ENCODE measurements at regions not wholly inside any gene's neighbourhood (a gene's known extent, or its start where the extent isn't known, plus 50 kb on each side); places are given as distances from the start of the nearest gene placed in this dataset.

DNA sequence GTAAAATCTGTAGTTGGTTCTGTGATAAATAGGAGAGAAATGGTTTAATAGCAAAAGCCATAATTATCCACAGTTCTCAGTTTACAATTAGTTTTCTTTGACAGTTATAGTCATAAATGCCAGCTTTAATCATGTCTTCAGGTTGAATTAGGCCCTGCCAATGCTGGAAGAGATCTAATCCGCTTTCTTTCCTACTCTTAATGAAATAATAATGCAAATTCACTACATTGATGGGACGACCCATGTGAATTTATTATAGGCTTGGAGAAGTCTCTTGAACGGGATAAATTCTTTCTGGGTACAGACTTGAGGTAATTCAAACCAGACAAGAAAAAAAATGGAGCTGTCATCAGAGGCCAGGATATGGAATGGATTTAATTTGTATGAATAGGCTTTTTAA is 950.4 kb downstream of the EFNA5 start:
- intact Hi-C loops (cut with DNase I), result no loop called here
- no peak overlapping the region for H3K4me3 ChIP-seq
- no peak for DNase-seq
- H3K27me3 ChIP-seq, result no peaks in the 10 kb centered on the region
- H3K36me3 ChIP-seq, result no peaks in the 10 kb centered on the region
- H3K4me1 ChIP-seq, result no peaks in the 10 kb centered on the region
- H3K27ac ChIP-seq, result no peak overlapping the region
- no peak for ATAC-seq
- H3K9me3 ChIP-seq, result no peaks in the 10 kb centered on the region
- no peak for TF ChIP-seq CTCF (IDR thresholded peaks at IDR 0.05)

DNA sequence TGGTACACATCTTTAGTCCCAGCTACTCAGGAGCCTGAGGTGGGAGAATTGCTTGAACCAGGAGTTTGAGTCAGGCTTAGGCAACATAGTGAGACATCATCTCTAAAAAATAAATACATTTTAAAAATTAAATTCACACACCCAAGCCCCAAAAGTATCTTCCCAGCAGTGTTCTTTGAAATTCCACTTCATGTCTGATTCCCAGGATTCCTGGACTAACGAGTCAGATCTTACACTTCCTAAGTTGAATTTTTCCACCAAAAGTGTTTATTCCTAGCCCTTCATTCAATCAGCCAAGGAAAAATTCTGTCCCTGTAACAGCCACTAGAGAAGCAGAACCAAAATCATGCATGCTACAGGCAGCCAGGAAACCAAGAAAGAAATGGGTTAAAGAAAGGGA is 970.9 kb downstream of the EFNA5 start:
- TF ChIP-seq CTCF (IDR thresholded peaks at IDR 0.05), result no peak
- ATAC-seq (no peak), DNase-seq (no peak)
- intact Hi-C loops (cut with DNase I), result no loop called here
- H3K27ac ChIP-seq, result no peak overlapping the region
- H3K4me3 ChIP-seq, result no peak overlapping the region
- no peaks in the 10 kb centered on the region for H3K9me3 ChIP-seq
- no peaks in the 10 kb centered on the region for H3K36me3 ChIP-seq
- no peaks in the 10 kb centered on the region for H3K4me1 ChIP-seq
- no peaks in the 10 kb centered on the region for H3K27me3 ChIP-seq

DNA sequence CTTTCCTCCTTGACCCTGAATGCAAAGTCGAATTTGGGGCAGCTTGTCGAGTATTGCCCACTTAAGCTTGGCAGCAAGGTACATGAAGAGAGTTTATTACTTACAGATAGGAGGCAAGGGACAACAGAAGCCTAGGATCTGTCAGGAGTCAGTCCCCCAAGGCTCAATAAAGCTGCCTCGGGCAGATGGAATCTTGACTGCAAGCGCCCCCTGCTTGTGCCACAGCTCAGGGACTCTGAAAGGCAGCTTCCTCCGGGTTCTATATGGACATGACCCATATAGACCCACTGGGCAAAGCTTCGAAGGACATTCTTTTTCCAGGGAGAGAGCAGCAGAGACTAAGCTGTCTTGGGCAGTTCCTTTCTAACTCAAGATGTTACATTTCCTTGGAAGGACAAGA is 971.5 kb downstream of the EFNA5 start:
- no peaks in the 10 kb centered on the region for H3K36me3 ChIP-seq
- DNase-seq (no peak), ATAC-seq (no peak)
- no peaks in the 10 kb centered on the region for H3K4me1 ChIP-seq
- no peak overlapping the region for H3K27ac ChIP-seq
- H3K27me3 ChIP-seq, result no peaks in the 10 kb centered on the region
- H3K4me3 ChIP-seq, result no peak overlapping the region
- TF ChIP-seq CTCF (IDR thresholded peaks at IDR 0.05), result no peak
- intact Hi-C loops (cut with DNase I), result no loop called here
- H3K9me3 ChIP-seq, result no peaks in the 10 kb centered on the region

DNA sequence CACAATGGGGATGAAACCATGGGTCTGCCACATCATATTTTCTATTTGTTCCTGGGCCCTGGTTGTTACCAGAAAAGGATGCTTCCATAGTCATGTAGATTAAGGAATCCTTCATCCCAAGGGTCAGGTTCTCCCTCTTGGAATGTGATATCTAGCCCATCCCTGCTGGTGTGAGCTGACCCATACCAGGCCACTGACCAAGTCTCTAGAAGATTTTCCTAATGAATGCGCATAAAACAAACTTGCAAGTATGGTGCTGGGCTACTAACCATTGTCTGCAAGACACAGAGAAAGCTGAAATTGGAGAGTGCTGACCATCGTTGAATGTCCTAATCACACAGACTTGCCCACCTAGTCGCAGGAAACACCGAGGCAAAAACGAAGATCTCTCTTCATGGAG is 972.6 kb downstream of the EFNA5 start:
- intact Hi-C loops (cut with DNase I), result no loop called here
- H3K27me3 ChIP-seq, result no peaks in the 10 kb centered on the region
- H3K9me3 ChIP-seq, result no peaks in the 10 kb centered on the region
- H3K36me3 ChIP-seq, result no peaks in the 10 kb centered on the region
- no peak overlapping the region for H3K4me3 ChIP-seq
- no peak for TF ChIP-seq CTCF (IDR thresholded peaks at IDR 0.05)
- ATAC-seq (no peak), DNase-seq (no peak)
- no peak overlapping the region for H3K27ac ChIP-seq
- no peaks in the 10 kb centered on the region for H3K4me1 ChIP-seq

DNA sequence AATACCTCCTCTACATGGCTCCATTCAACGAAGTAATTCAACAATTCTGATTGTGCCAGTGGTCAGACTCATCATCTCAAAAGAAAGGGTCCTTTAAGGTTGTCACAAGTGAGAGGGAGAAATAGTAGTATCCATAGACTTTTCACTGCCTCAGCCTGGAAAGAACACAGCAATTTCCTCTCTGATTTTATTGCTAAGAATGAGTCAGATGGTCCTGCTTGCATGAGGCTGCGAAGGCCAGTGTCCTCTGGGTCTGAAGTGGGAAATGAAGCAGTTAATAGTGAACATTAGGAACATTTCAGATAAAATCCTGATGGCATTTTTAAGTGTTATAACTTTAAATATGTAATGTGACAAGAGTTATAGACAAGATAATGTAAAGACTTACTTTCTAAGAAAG is 979.0 kb downstream of the EFNA5 start:
- no peak for DNase-seq
- Histone ChIP-seq H3K4me3 (no peak overlapping the region), H3K27me3 (no peaks in the 10 kb centered on the region), H3K36me3 (no peaks in the 10 kb centered on the region), H3K9me3 (no peaks in the 10 kb centered on the region), H3K4me1 (no peaks in the 10 kb centered on the region), H3K27ac (no peak overlapping the region)
- intact Hi-C loops (cut with DNase I), result no loop called here
- TF ChIP-seq CTCF (IDR thresholded peaks at IDR 0.05), result no peak
- no peak for ATAC-seq

- no peak overlapping the region for H3K27ac ChIP-seq
- H3K9me3 ChIP-seq, result no peaks in the 10 kb centered on the region
- no peaks in the 10 kb centered on the region for H3K36me3 ChIP-seq
- no peak overlapping the region for H3K4me3 ChIP-seq
- intact Hi-C loops (cut with DNase I), result no loop called here
- no peak for TF ChIP-seq CTCF (IDR thresholded peaks at IDR 0.05)
- no peaks in the 10 kb centered on the region for H3K4me1 ChIP-seq
- H3K27me3 ChIP-seq, result no peaks in the 10 kb centered on the region
- DNase-seq (no peak), ATAC-seq (no peak)
Observed at GRCh38 chr5:106690585-106690984, 980.2 kb downstream of the EFNA5 start.
